ENCODE measurements at regions not wholly inside any gene's neighbourhood (a gene's known extent, or its start where the extent isn't known, plus 50 kb on each side); places are given as distances from the start of the nearest gene placed in this dataset.

- Histone ChIP-seq H3K9ac (ENCODE audit: low read length) (no peak overlapping the region), H3K9me2 (ENCODE audit: low read depth, low read length) (no peaks in the 10 kb centered on the region), H4K20me1 (ENCODE audit: insufficient read depth, low read length) (no peaks in the 10 kb centered on the region), H3K36me3 (ENCODE audit: insufficient read depth, low read length) (no peaks in the 10 kb centered on the region), H3K27me3 (ENCODE audit: insufficient read depth, low read length) (no peaks in the 10 kb centered on the region), H3K27ac (ENCODE audit: low read depth, low read length, poor library complexity, severe bottlenecking) (no peak overlapping the region), H3K4me2 (ENCODE audit: low read length) (no peak overlapping the region), H3K79me2 (ENCODE audit: insufficient read depth, low read length) (no peaks in the 10 kb centered on the region), H2AFZ (ENCODE audit: low read length) (no peak overlapping the region), H3K4me3 (ENCODE audit: low read depth, low read length, poor library complexity, severe bottlenecking) (no peak overlapping the region), H3F3A (ENCODE audit: insufficient read depth, low read length) (no peaks in the 10 kb centered on the region), H3K9me3 (ENCODE audit: low read length) (no peaks in the 10 kb centered on the region), H3K4me1 (ENCODE audit: insufficient read depth, low read length, severe bottlenecking) (no peaks in the 10 kb centered on the region)
- no peak for TF ChIP-seq EZH2 (IDR thresholded peaks at IDR 0.05; ENCODE audit: borderline replicate concordance, low read length)
- no peak for TF ChIP-seq CTCF (IDR thresholded peaks at IDR 0.05; ENCODE audit: low read length)
Observed at GRCh38 chr12:97363693-97364092, 98.9 kb upstream of the RMST start.

GRCh38 chr12:97368462-97369163 lies 94.0 kb upstream of the RMST start:
- H3K27me3 ChIP-seq (ENCODE audit: insufficient read depth, low read length), result no peaks in the 10 kb centered on the region
- no peaks in the 10 kb centered on the region for H3K79me2 ChIP-seq (ENCODE audit: insufficient read depth, low read length)
- no peaks in the 10 kb centered on the region for H3K36me3 ChIP-seq (ENCODE audit: insufficient read depth, low read length)
- H3K4me3 ChIP-seq (ENCODE audit: low read depth, low read length, poor library complexity, severe bottlenecking), result no peak overlapping the region
- H3K9me3 ChIP-seq (ENCODE audit: low read length), result no peaks in the 10 kb centered on the region
- H3K27ac ChIP-seq (ENCODE audit: low read depth, low read length, poor library complexity, severe bottlenecking), result no peak overlapping the region
- H3F3A ChIP-seq (ENCODE audit: insufficient read depth, low read length), result no peaks in the 10 kb centered on the region
- TF ChIP-seq EZH2 (IDR thresholded peaks at IDR 0.05; ENCODE audit: borderline replicate concordance, low read length) (no peak), CTCF (IDR thresholded peaks at IDR 0.05; ENCODE audit: low read length) (no peak)
- no peaks in the 10 kb centered on the region for H3K4me1 ChIP-seq (ENCODE audit: insufficient read depth, low read length, severe bottlenecking)
- H3K9me2 ChIP-seq (ENCODE audit: low read depth, low read length), result no peaks in the 10 kb centered on the region
- H4K20me1 ChIP-seq (ENCODE audit: insufficient read depth, low read length), result no peaks in the 10 kb centered on the region
- H3K9ac ChIP-seq (ENCODE audit: low read length), result no peak overlapping the region
- no peak overlapping the region for H2AFZ ChIP-seq (ENCODE audit: low read length)
- no peak overlapping the region for H3K4me2 ChIP-seq (ENCODE audit: low read length)

DNA sequence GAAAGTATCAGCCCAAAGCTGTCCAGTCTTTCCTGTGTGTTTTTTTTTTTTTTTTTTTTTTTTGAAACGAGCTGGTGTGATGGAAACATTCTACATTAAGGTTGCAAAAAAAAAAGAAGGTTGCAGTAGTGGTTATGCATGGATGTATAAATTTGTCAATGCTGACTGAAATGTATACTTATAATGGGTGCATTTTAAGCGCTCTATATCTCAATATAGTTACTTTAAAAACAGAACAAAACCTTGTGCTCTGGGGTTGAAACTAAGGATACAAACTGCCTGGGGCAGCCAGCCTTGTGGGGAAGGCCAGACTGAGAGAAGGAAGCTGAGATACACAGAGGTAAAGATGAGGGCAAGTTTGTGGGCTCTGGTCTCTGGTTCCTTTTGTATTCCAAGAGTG lies 87.3 kb upstream of the RMST start:
- Histone ChIP-seq H3K9me3 (ENCODE audit: low read length) (no peaks in the 10 kb centered on the region), H3F3A (ENCODE audit: insufficient read depth, low read length) (no peaks in the 10 kb centered on the region), H3K9ac (ENCODE audit: low read length) (no peak overlapping the region), H3K36me3 (ENCODE audit: insufficient read depth, low read length) (no peaks in the 10 kb centered on the region), H4K20me1 (ENCODE audit: insufficient read depth, low read length) (no peaks in the 10 kb centered on the region), H3K4me1 (ENCODE audit: insufficient read depth, low read length, severe bottlenecking) (no peaks in the 10 kb centered on the region), H3K27ac (ENCODE audit: low read depth, low read length, poor library complexity, severe bottlenecking) (no peak overlapping the region), H3K4me2 (ENCODE audit: low read length) (no peak overlapping the region), H3K4me3 (ENCODE audit: low read depth, low read length, poor library complexity, severe bottlenecking) (no peak overlapping the region), H2AFZ (ENCODE audit: low read length) (no peak overlapping the region), H3K9me2 (ENCODE audit: low read depth, low read length) (no peaks in the 10 kb centered on the region), H3K79me2 (ENCODE audit: insufficient read depth, low read length) (no peaks in the 10 kb centered on the region), H3K27me3 (ENCODE audit: insufficient read depth, low read length) (no peaks in the 10 kb centered on the region)
- no peak for TF ChIP-seq CTCF (IDR thresholded peaks at IDR 0.05; ENCODE audit: low read length)
- no peak for TF ChIP-seq EZH2 (IDR thresholded peaks at IDR 0.05; ENCODE audit: borderline replicate concordance, low read length)
